H1 (cell line): ENCODE measurements at regions not wholly inside any gene's neighbourhood (a gene's known extent, or its start where the extent isn't known, plus 50 kb on each side); places are given as distances from the start of the nearest gene placed in this dataset.
"Not testable (repeated sequence)": the region's sequence is repeated elsewhere in the genome, so short reads cannot be mapped to it uniquely, and the experiment has no call there.

ENCODE experiments used
- BCL11A ChIP-seq, 2 experiments: IDR thresholded peaks; one replicate each; pipeline ENCODE4 v1.6.1; 2011; ENCODE audit warnings: low read depth in 2 of 2, low read length in 2 of 2, mild to moderate bottlenecking in 2 of 2
- EGR1 ChIP-seq: IDR thresholded peaks from 2 replicates; pipeline ENCODE4 v1.6.1; 2011; ENCODE audit warnings: low read depth, low read length, borderline replicate concordance
- EZH2 ChIP-seq: fragments of 200-600 bp; sonication (generic); IDR thresholded peaks from 2 replicates; pipeline ENCODE4 v1.7.1; 2012; ENCODE audit warnings: low read depth, mild to moderate bottlenecking, moderate library complexity, low read length, inconsistent platforms; ENCODE audit not compliant: severe bottlenecking
- FOSL1 ChIP-seq: IDR thresholded peaks from 2 replicates; pipeline ENCODE4 v1.6.1; 2011; ENCODE audit warnings: mild to moderate bottlenecking, low read depth, low read length, moderate library complexity; ENCODE audit not compliant: insufficient read depth
- JUN ChIP-seq: IDR thresholded peaks from 2 replicates; pipeline ENCODE4 v1.6.1; 2011; ENCODE audit warnings: low read depth, mild to moderate bottlenecking, improper control_type of control experiment, low read length
- NRF1 ChIP-seq: IDR thresholded peaks from 2 replicates; pipeline ENCODE4 v1.6.1; 2011; ENCODE audit warnings: mild to moderate bottlenecking, low read depth, low read length, improper control_type of control experiment
- POLR2A ChIP-seq, 2 experiments: IDR thresholded peaks; 1 replicate in 1 of 2; 2 replicates in 1 of 2; pipeline ENCODE4 v1.6.1; 2011; ENCODE audit warnings: low read depth in 2 of 2, low read length in 2 of 2, mild to moderate bottlenecking in 2 of 2; ENCODE audit errors: control extremely low read depth in 1 of 2
- POLR2AphosphoS5 ChIP-seq: IDR thresholded peaks from 2 replicates; pipeline ENCODE4 v1.6.1; 2011; ENCODE audit warnings: low read depth, low read length
- RXRA ChIP-seq: IDR thresholded peaks from 2 replicates; pipeline ENCODE4 v1.6.1; 2011; ENCODE audit warnings: low read depth, mild to moderate bottlenecking, low read length, moderate library complexity; ENCODE audit not compliant: insufficient read depth
- SIN3A ChIP-seq, 2 experiments: IDR thresholded peaks in 1 of 2; conservative IDR thresholded peaks in 1 of 2; 2 replicates each; pipeline ENCODE4 v1.6.1; 2011 to 2012; ENCODE audit warnings: low read length in 2 of 2, improper control_type of control experiment in 1 of 2, low read depth in 1 of 2, mild to moderate bottlenecking in 1 of 2
- ZNF274 ChIP-seq: IDR thresholded peaks from 2 replicates; pipeline ENCODE4 v1.7.0; 2012; ENCODE audit warnings: low read length, borderline replicate concordance; ENCODE audit errors: extremely low read depth
- TF ChIP-seq, protein P1 (sequence below), 3 experiments: IDR thresholded peaks; 1 replicate in 2 of 3; 2 replicates in 1 of 3; pipeline versions ENCODE4 v1.5.1 to v1.6.1; 2011; ENCODE audit warnings: low read length in 3 of 3, mild to moderate bottlenecking in 3 of 3, inconsistent platforms in 2 of 3, low read depth in 1 of 3, moderate library complexity in 1 of 3; ENCODE audit not compliant: insufficient read depth in 1 of 3; ENCODE audit errors: control extremely low read depth in 1 of 3
- TF ChIP-seq, protein P2 (sequence below): IDR thresholded peaks from 2 replicates; pipeline ENCODE4 v1.6.1; 2012; ENCODE audit warnings: inconsistent platforms

DNA sequence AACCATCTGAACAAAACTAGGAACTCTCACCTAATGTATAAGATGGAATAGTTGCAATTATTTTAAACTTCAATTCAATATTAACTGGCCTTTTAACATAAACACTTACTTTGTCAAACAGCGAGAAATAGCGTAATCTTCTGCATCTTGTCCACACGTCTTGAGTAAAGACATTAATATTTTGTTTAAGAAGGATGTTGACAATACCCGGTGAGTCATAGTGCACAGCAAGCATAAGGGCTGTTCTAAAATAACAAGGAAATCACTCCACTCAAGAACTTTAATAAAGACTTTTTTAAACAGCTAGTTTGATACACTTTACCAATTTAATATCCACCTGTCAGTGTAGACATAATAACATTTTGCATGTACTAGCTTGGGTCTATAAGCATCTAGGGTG lies 311.1 kb downstream of the TUBA3C start:
- TF ChIP-seq, protein P1, sequence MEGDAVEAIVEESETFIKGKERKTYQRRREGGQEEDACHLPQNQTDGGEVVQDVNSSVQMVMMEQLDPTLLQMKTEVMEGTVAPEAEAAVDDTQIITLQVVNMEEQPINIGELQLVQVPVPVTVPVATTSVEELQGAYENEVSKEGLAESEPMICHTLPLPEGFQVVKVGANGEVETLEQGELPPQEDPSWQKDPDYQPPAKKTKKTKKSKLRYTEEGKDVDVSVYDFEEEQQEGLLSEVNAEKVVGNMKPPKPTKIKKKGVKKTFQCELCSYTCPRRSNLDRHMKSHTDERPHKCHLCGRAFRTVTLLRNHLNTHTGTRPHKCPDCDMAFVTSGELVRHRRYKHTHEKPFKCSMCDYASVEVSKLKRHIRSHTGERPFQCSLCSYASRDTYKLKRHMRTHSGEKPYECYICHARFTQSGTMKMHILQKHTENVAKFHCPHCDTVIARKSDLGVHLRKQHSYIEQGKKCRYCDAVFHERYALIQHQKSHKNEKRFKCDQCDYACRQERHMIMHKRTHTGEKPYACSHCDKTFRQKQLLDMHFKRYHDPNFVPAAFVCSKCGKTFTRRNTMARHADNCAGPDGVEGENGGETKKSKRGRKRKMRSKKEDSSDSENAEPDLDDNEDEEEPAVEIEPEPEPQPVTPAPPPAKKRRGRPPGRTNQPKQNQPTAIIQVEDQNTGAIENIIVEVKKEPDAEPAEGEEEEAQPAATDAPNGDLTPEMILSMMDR (IDR thresholded peaks at IDR 0.05; ENCODE audit: control extremely low read depth in 1 of 3, insufficient read depth in 1 of 3, low read depth in 1 of 3, low read length in 3 of 3), result not testable (repeated sequence)
- not testable (repeated sequence) for TF ChIP-seq EGR1; EZH2; FOSL1; JUN; RXRA; BCL11A (IDR thresholded peaks at IDR 0.05; ENCODE audit: low read depth in 2 of 2, low read length in 2 of 2); NRF1; SIN3A (conservative IDR thresholded peaks at IDR 0.05 in 1 of 2, IDR thresholded peaks at IDR 0.05 in 1 of 2; ENCODE audit: low read depth in 1 of 2, low read length in 2 of 2); POLR2A (IDR thresholded peaks at IDR 0.05; ENCODE audit: control extremely low read depth in 1 of 2, low read depth in 2 of 2, low read length in 2 of 2); POLR2AphosphoS5; ZNF274
- TF ChIP-seq, protein P2, sequence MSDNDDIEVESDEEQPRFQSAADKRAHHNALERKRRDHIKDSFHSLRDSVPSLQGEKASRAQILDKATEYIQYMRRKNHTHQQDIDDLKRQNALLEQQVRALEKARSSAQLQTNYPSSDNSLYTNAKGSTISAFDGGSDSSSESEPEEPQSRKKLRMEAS, result not testable (repeated sequence)
